Panc1 (cell line): ENCODE measurements at regions not wholly inside any gene's neighbourhood (a gene's known extent, or its start where the extent isn't known, plus 50 kb on each side); places are given as distances from the start of the nearest gene placed in this dataset.
"Not testable (repeated sequence)": the region's sequence is repeated elsewhere in the genome, so short reads cannot be mapped to it uniquely, and the experiment has no call there.

ENCODE experiments used
- CTCF ChIP-seq: fragments of 450-650 bp; IDR thresholded peaks from 2 replicates; pipeline ENCODE4 v1.5.1; 2017; ENCODE audit warnings: mild to moderate bottlenecking
- SIN3A ChIP-seq: IDR thresholded peaks from 2 replicates; pipeline ENCODE4 v1.6.1; 2012; ENCODE audit warnings: low read depth, mild to moderate bottlenecking, low read length, moderate library complexity, borderline replicate concordance; ENCODE audit not compliant: insufficient read depth
- TCF7L2 ChIP-seq: IDR thresholded peaks from 2 replicates; pipeline ENCODE4 v1.6.1; 2011; ENCODE audit warnings: mild to moderate bottlenecking, low read depth, low read length, inconsistent platforms

GRCh38 chr12:131277186-131278091 lies 323.7 kb downstream of the ADGRD1 start:
- not testable (repeated sequence) for TF ChIP-seq CTCF, TCF7L2, SIN3A
